Natural killer cell (primary cell): ENCODE measurements at regions not wholly inside any gene's neighbourhood (a gene's known extent, or its start where the extent isn't known, plus 50 kb on each side); places are given as distances from the start of the nearest gene placed in this dataset.

Source experiments
- ATAC-seq, 3 donors: fragments of 150-1000 bp in 2 of 3; fragments of 200-7000 bp in 1 of 3; cut with Tn5 transposase; 1 replicate in 1 of 3; 2 replicates in 2 of 3; pipeline ENCODE4 v1.10.0; 2021; ENCODE audit warnings: mild to moderate bottlenecking in 2 of 3, moderate library complexity in 2 of 3
- DNase-seq, 2 donors: peaks; one replicate each; pipeline versions ENCODE4 v3.0.0 to v3.0.0-alpha.2; 2013 to 2021; ENCODE audit warnings: mixed read lengths in 1 of 2
- H3K27ac ChIP-seq: one replicate; pipeline ENCODE4 v1.5.1; 2013; ENCODE audit warnings: mild to moderate bottlenecking, low read length
- H3K27me3 ChIP-seq: one replicate; pipeline ENCODE4 v1.6.1; 2013; ENCODE audit warnings: low read length; ENCODE audit not compliant: control insufficient read depth, insufficient read depth
- H3K36me3 ChIP-seq: one replicate; pipeline ENCODE4 v1.6.1; 2013; ENCODE audit warnings: low read length; ENCODE audit not compliant: control insufficient read depth, insufficient read depth
- H3K4me1 ChIP-seq: one replicate; pipeline ENCODE4 v1.6.1; 2013; ENCODE audit warnings: low read length; ENCODE audit not compliant: control insufficient read depth, insufficient read depth
- H3K4me3 ChIP-seq: one replicate; pipeline ENCODE4 v1.5.1; 2013; ENCODE audit warnings: low read length
- H3K9me3 ChIP-seq: one replicate; pipeline ENCODE4 v1.6.1; 2013; ENCODE audit warnings: low read length; ENCODE audit not compliant: control insufficient read depth, insufficient read depth
- H3K27ac Mint-ChIP-seq, 2 donors: one replicate each; pipeline ENCODE4 v1.8.0; 2022; ENCODE audit warnings: mild to moderate bottlenecking in 2 of 2, mixed read lengths in 2 of 2, moderate library complexity in 1 of 2
- H3K27me3 Mint-ChIP-seq, 2 donors: one replicate each; pipeline ENCODE4 v1.8.0; 2022; ENCODE audit warnings: low read depth in 2 of 2, mixed read lengths in 2 of 2
- H3K36me3 Mint-ChIP-seq: one replicate; pipeline ENCODE4 v1.8.0; 2022; ENCODE audit warnings: mixed read lengths
- H3K4me1 Mint-ChIP-seq, 2 donors: one replicate each; pipeline ENCODE4 v1.8.0; 2022; ENCODE audit warnings: mixed read lengths in 2 of 2
- H3K4me3 Mint-ChIP-seq: one replicate; pipeline ENCODE4 v1.8.0; 2022; ENCODE audit warnings: mild to moderate bottlenecking, moderate library complexity, mixed read lengths
- H3K9me3 Mint-ChIP-seq, 2 donors: one replicate each; pipeline ENCODE4 v1.8.0; 2022; ENCODE audit warnings: mixed read lengths in 2 of 2
- WGBS: methylation state at CpG from one replicate; pipeline ENCODE4 v1.1.7; 2013; ENCODE audit warnings: missing lambda C conversion rate; ENCODE audit not compliant: insufficient coverage; 5-methylcytosine and 5-hydroxymethylcytosine counted together
- intact Hi-C: fragments of 100-400 bp; cut with micrococcal nuclease; formaldehyde crosslinking; loops from one replicate; pipeline ENCODE4 v1.14.2; 2022
- TF ChIP-seq, protein P1 (sequence below): fragments of 200-600 bp; IDR thresholded peaks from one replicate; pipeline ENCODE4 v1.8.0; 2022; ENCODE audit warnings: antibody characterized with exemption

DNA sequence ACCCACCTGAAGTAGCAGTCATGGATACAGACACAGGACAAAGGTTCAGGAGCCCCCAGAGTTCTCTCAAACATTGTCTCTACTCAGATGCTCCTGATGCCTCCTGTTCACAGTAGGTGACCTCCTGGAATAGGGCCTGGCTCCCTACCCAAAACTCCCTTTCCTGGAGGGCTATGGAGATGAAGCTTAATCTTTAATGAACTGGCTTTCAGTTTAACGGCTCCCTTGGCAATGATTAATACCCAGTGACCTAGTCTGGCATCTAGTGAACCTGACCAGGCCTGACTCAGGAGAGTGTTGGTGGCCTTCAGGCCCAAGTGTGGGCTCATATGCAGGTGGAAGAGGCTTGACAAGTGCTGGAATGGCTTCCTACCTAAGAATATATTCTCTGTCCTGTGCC, 65.2 kb upstream of the TRABD2B start:
- WGBS: 50% methylated on average over 1 of the region's 1 CpG
- DNase-seq (no peak), ATAC-seq (no peak)
- intact Hi-C loops: no loop called here
- H3K4me1 Mint-ChIP-seq: no peaks in the 10 kb centered on the region
- Histone ChIP-seq H3K27me3 (no peaks in the 10 kb centered on the region), H3K9me3 (no peaks in the 10 kb centered on the region), H3K36me3 (no peaks in the 10 kb centered on the region), H3K4me3 (no peak overlapping the region), H3K27ac (no peak overlapping the region), H3K4me1 (no peaks in the 10 kb centered on the region)
- peaks cover 0 to 5% of the 10 kb centered on the region in 2 donors for H3K27me3 Mint-ChIP-seq
- TF ChIP-seq, protein P1, sequence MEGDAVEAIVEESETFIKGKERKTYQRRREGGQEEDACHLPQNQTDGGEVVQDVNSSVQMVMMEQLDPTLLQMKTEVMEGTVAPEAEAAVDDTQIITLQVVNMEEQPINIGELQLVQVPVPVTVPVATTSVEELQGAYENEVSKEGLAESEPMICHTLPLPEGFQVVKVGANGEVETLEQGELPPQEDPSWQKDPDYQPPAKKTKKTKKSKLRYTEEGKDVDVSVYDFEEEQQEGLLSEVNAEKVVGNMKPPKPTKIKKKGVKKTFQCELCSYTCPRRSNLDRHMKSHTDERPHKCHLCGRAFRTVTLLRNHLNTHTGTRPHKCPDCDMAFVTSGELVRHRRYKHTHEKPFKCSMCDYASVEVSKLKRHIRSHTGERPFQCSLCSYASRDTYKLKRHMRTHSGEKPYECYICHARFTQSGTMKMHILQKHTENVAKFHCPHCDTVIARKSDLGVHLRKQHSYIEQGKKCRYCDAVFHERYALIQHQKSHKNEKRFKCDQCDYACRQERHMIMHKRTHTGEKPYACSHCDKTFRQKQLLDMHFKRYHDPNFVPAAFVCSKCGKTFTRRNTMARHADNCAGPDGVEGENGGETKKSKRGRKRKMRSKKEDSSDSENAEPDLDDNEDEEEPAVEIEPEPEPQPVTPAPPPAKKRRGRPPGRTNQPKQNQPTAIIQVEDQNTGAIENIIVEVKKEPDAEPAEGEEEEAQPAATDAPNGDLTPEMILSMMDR: no peak
- H3K27ac Mint-ChIP-seq: no peak overlapping the region
- no peak overlapping the region for H3K4me3 Mint-ChIP-seq
- no peaks in the 10 kb centered on the region for H3K36me3 Mint-ChIP-seq
- H3K9me3 Mint-ChIP-seq: no peaks in the 10 kb centered on the region

DNA sequence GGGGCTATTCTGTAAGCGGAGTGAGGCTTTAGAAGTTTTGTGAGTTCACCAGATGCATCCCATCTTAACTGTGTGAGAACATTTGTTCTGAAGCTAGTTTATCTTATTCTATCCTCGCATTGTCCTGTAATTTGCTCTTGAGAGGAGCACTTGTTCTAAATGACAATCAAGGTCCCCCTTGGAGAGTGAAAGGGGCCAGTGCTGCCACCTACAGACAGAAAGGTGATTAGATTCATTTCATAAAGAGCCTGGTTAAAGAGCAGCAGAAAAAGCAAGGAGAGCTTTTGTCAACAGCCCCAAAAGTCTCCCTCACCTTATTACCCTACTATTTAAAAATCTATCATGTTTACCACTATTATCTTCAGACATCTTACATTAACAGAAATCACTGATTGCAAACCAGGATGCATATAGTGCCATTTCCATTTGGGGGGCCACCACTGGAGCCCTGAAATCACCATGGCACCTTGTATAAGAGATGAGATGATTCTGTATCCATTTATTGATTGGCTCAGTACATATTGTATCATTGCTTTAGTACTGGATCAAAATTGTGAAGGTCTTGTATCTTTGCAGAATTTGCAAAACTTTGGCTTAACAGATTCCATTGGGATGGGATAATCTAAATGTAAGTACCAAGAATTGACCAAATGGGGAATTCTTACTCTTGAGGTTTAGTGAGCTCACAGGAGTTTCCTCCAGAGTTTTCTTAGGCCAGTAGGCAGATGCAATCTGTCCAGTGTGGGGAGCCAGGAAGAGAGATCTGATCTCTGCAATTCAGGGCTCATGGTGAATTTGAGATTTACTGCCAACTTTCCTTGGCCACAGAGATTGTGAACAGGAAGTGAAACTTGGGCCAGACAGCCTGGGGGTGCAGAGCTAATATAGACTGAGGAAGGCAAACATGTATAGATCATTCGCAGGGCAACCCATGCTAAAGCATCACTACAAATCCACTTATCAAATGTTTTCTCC, 64.3 kb upstream of the TRABD2B start:
- Histone ChIP-seq H3K4me1 (no peaks in the 10 kb centered on the region), H3K27ac (no peak overlapping the region), H3K36me3 (no peaks in the 10 kb centered on the region), H3K27me3 (no peaks in the 10 kb centered on the region), H3K9me3 (no peaks in the 10 kb centered on the region), H3K4me3 (no peak overlapping the region)
- H3K27me3 Mint-ChIP-seq: peaks cover 7 to 12% of the 10 kb centered on the region in 2 donors
- DNase-seq: no peak
- ATAC-seq: no peak
- H3K9me3 Mint-ChIP-seq: no peaks in the 10 kb centered on the region
- no peak overlapping the region for H3K27ac Mint-ChIP-seq
- intact Hi-C loops: no loop called here
- TF ChIP-seq, protein P1: no peak
- no peaks in the 10 kb centered on the region for H3K36me3 Mint-ChIP-seq
- WGBS: 41% methylated on average over 3 of the region's 3 CpGs
- no peak overlapping the region for H3K4me3 Mint-ChIP-seq
- H3K4me1 Mint-ChIP-seq: no peaks in the 10 kb centered on the region

DNA sequence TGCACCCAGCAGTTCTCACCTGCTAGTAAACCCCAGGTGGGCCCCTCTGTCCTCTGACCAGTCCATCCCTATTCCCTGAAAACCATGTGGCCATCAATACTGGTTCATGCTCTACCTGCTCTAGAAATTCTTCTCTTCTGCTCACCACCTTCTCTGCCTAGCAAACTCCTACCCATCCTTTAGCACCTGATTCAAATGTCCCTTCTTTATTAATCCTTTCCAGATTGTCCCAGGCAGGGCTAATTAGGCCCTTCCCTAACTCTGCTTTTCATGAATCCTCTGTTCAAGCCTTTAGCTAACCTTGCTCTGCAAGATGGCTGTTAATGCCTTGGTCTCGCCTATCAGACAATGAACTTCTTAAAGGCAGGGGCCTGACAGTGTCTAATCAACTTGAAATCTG, 62.1 kb upstream of the TRABD2B start:
- H3K9me3 Mint-ChIP-seq: no peaks in the 10 kb centered on the region
- no peaks in the 10 kb centered on the region for H3K4me1 Mint-ChIP-seq
- no peaks in the 10 kb centered on the region for H3K4me1 ChIP-seq
- WGBS: 67% methylated on average over 1 of the region's 1 CpG
- H3K27ac Mint-ChIP-seq: no peak overlapping the region
- H3K27me3 Mint-ChIP-seq: peaks cover 14 to 15% of the 10 kb centered on the region in 2 donors
- H3K27ac ChIP-seq: no peak overlapping the region
- H3K36me3 ChIP-seq: no peaks in the 10 kb centered on the region
- TF ChIP-seq, protein P1: no peak
- H3K4me3 ChIP-seq: no peak overlapping the region
- DNase-seq (no peak), ATAC-seq (no peak)
- no peaks in the 10 kb centered on the region for H3K9me3 ChIP-seq
- H3K27me3 ChIP-seq: no peaks in the 10 kb centered on the region
- H3K4me3 Mint-ChIP-seq: no peak overlapping the region
- intact Hi-C loops: no loop called here
- H3K36me3 Mint-ChIP-seq: no peaks in the 10 kb centered on the region
